ENCODE measurements at regions not wholly inside any gene's neighbourhood (a gene's known extent, or its start where the extent isn't known, plus 50 kb on each side); places are given as distances from the start of the nearest gene placed in this dataset.
"Not testable (repeated sequence)": the region's sequence is repeated elsewhere in the genome, so short reads cannot be mapped to it uniquely, and the experiment has no call there.

DNA sequence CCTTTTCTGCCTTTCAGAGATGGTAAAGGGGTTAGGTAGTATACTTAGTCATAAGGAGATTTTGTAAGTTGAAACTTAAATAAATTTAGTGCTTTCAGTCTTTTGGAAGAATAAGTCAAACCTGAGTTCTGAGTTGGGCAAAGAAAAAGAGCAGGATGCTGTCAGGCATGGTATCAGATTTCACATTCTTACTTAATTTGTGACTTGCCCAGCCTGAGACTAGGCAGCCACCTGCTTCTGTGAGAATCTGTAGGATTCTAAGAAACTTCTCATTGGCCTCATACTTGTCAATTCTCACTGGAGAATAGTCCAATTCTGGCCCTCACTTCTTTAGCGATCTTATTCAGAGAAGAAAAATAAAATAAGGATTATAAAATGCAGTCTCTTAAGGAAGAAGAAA is 577.5 kb downstream of the DIPK2A start:
- DNase-seq, result no peak

DNA sequence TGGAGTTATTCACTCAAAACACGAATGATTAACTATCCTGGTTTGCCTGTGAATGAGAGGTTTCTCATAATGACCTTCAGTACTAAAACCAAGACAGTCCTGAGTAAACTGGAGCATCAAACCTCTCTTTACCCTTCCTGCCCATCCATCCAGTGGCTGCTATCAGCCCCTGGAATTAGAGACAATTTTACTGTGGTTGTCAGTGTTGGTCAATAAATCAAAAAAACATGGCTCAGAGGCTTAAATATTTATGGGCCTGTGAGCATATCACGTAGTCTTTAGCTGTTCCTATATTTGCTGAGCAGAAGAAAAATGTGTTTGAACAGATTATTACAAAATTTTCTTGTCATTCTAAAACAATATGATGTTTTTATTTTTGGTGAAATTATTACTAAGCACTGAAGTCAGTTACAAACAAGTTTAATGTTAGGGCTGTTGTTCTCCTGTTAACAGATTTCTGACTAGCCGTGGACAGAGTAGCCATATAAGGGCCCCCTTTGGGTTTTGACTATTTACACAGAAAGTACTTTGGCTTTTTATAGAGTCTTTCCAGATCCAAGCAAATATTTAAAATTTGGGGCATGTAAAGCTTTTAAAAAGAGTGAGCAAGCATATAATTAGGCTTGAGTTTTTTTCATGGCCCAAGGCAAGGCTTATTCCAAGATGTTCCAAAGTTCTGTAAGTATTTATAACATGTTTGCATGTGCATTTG is 580.9 kb downstream of the DIPK2A start:
- no peak for DNase-seq

DNA sequence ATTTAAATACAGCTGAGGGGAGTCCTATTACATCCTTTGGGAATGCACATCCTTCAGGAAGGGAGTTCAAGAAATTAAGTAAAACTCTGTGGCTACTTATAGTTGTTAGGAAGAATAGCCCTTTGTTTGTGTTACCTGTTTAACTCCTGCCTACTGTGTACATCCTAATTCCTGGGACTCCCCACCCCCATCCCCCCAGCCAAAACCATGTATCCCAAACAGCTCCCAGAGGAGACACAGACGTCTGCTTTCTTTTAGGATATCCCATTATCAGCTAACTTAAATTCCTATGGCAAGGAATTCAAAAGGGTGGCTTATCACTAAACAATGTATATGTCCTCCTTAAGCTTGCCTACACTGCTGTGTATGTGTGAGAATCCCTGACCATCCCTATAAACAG is 581.7 kb downstream of the DIPK2A start:
- no peak for DNase-seq

DNA sequence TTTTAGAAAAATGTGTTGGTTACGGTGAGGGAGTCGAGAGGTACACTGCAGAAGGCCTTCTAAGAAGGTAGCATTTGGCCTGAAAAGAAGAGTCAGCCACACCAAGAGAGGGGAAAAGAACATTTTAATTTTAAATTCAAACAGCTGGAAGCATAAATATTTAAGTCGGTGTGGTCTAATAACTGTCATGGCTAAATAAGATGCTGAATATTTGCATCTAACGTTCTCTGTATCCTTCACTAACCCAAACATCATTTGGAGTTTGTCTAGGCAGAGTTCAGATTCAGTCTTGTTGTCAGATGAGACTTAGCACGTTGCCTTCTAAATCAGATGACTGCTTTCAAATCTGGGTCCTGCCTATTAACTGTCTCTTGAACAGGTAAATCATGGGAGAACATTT is 583.3 kb downstream of the DIPK2A start:
- DNase-seq, result no peak

DNA sequence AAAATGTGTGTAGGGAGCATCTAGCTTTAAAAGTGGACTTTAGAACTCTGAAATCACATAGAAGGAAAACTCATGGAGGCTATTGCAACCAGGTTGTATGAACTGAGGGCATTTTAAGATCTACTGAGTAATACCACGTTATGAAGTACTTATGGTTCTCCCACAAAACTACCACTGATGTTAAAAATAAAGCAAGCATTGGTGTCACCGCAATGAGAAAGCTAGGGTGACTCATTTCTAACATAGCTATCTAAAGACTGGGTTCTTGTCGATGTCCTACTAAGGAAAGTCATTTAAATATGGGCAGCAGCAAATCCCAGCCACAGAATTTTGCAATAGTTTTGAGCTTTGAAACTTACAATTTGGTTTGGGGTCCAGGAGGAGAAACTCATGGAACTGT is 584.8 kb downstream of the DIPK2A start:
- no peak for DNase-seq

- no peak for DNase-seq
These were observed 585.9 kb downstream of the DIPK2A start for GRCh38 chr3:144557515-144557914.

DNA sequence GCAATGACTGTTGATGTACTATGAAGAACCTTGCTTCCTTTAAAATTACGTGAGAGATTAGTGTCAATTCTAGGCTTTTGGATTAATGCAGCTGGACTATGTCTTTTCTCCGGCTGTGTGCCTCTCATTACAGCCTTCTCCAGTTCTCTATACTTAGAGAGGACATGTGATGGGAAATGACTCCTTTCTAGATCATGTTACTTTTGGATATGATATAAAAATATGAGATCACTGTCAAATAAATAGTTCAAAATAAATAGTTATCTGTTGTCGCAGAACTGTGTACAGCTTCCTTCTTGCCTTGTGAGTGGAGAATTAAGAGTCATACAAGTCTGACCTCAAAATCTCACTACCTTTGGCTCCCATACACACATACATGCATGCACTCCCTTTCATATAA is 592.4 kb downstream of the DIPK2A start:
- DNase-seq, result no peak

- no peak for DNase-seq
These were observed 594.7 kb downstream of the DIPK2A start for GRCh38 chr3:144566320-144566719.

DNA sequence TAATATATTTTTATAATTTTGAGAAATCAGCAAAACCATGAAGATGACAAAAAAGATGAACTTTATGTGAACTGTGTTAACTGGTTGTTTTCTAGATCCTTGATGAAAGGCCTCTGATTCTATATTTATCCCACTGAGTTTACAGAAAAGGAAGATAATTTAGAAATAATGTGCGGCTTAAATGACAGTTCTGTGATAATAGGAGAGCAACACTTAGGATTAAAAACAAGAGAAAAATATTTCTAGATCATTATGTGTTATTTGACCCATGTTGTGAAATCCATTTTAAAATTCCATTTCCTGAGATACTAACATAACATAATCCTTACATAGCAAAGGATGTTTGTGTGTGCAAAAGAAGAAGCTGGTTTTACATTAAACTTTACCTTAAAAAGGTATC is 598.0 kb downstream of the DIPK2A start:
- DNase-seq, result no peak

DNA sequence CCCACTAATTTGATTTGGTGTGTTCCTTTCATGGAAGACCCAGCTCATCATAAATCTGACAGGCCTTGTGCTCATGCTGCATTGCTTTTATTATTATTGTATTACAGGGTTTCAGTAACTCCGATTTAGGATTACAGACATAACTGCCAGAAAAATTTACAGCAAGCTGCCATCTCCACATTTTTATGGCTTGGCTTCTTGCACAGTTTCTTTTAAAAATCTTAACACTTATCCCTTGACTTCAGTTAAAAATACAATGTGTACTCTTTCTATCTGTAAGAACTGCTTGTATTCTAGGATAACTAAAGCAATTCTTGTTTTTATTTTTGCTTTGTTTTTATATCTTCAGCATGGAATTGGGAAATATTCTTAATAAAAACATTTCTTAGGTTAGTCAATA is 612.2 kb downstream of the DIPK2A start:
- DNase-seq, result no peak

DNA sequence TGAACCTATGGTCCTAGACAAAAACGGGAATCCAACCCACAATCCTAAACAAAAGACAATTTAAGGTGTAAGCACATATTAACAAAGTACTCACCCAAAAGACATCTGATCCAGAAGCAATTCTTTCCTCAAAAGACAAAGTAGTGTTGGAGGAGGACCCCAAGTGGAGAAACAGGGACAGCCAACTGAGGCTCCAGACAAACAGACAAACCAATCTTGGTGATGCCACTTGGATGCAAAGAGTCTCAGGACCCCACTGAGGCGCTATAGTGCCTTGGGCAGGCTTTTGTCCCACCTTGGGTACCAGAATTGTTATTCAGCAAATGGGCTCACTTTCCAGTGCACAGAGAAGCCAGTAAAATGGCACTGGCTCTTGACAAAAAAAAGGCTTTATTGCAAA is 613.8 kb downstream of the DIPK2A start:
- DNase-seq, result no peak

DNA sequence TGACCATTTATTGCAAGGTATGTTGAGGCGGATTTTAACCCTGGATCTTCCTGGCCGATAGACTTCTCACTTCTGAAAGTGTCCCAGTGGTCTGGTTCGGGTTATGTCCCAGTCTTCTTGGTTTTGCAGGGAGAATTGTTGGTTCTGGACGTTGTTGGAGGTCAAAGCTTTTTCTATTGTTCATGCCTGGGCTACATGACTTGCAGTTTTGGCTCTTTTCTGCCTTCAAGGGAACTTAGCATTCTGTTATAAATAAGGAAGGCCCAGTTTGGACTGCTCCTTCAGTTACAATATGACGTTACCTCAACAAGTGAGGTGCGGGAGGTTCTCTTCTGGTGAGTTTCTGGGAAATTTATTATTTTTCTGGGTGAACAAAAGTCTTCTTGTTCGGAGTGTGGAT is 614.3 kb downstream of the DIPK2A start:
- DNase-seq, result no peak

DNA sequence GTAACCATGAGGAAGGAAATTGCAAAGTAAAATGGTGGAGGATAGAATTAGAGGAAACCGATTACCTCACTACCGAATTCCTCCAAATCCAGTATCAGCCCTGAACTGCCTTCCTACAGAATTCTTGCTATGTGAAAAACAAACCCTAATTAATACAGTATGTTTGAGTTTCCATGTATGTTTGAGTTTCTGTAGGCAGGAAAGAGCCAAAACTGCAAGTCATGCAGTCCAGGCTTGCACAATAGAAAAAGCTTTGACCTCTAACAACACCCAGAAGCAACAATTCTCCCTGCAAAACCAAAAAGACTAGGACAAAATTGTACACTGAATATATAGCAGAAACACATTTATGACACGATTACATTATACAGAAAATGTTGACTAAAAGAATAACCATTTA is 614.8 kb downstream of the DIPK2A start:
- no peak for DNase-seq

DNA sequence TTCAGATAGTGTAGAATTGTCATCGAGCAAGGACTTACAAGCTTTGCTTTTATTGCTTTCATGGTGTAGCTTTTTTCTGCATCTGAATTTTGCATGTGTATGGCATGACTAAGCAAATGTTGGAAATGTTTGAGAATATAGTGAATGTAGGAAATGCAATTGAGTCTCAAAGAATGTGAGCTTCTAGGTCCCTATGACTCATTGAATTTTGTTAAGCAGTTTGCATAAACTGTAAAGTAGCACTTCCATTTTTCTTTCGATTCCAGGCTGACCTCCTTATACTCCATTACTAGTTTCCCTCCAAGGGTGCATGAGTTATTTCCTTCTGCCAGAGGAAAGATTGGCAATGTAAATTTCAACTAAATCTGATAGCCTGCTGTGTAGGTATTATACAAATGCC is 619.2 kb downstream of the DIPK2A start:
- no peak for DNase-seq

DNA sequence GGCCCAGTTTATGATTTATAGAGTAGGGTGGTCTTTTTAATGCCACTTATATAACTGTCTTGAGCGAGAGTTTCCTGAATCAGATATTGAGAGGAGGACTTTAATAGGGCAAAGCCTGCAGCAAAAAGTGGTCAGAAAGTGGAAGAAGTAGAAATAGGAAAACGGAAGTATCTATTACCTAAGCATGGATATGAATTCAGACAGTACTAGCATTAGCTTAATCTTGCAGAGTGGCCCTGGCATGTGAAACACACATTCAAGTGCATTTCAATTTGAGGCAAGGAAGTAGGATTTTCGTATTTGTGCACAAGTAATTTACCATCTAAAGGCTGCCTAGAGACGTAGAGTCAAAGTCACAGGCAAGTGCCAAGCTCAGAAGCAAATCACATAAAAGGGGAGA is 622.3 kb downstream of the DIPK2A start:
- no peak for DNase-seq

GRCh38 chr3:144620236-144620635 is 648.6 kb downstream of the DIPK2A start:
- DNase-seq, result not testable (repeated sequence)

GRCh38 chr3:144622845-144623244 is 651.2 kb downstream of the DIPK2A start:
- no peak for DNase-seq

- no peak for DNase-seq
These were observed 653.0 kb downstream of the DIPK2A start for GRCh38 chr3:144624656-144625055.

DNA sequence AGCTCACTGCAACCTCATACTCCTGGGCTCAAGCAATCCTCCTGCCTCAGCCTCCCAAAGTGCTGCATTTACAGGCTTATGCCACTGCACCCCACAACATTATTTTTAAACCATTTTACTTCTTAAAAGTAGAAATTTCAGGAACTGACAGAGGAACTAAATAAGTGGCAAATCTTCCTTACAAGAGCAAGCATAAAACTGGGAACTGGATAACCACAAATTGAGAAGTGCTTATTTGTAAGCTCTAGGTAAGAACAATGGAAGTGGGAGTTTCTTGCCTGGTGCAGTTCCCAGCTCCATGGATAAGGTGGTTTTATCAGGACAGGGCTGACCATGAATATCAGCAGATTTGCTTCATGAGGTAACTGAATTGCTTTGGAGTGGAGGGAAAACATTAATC is 655.2 kb downstream of the DIPK2A start:
- no peak for DNase-seq

- no peak for DNase-seq
These were observed 657.8 kb downstream of the DIPK2A start for GRCh38 chr3:144629381-144629780.

DNA sequence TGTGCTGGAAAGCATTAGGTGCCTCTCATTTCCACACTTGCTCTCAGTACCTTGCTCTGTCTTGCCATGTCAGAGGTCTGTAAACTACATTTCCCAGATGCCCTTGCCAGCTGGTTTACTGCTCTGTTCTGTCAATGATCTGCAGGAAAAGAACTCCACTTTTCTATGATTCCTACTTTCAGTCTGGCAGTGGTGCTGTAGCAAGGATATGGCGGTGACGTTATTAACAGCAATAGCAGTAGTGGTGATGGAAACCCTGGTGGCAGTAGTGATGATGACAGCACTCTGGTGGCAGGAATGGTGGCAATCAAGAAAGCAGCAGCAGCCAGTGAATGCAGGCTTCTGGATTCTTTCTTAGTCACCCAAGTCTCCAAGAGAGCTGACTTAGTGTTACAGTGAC is 665.2 kb downstream of the DIPK2A start:
- DNase-seq, result no peak

- no peak for DNase-seq
These were observed 666.4 kb downstream of the DIPK2A start for GRCh38 chr3:144638009-144638408.

GRCh38 chr3:144643771-144644198 is 672.2 kb downstream of the DIPK2A start:
- no peak for DNase-seq

DNA sequence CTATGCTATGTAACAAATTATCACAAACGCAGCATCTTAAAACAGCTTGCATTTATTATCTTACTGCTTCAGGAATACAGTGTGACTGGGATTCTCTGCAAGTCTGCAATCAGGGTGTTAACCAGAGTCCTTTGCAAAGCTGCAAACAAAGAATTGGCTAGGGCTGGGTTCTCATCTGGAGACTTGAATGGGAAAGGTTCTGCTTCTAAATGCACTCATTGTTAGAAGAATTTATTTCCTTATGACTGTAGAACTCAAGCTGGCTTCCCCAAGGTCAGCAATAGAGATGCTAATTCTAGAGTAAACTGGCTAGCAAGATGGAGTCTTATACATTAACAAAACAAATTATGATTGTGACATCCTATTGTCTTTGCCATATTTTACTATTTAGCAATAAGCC is 673.7 kb downstream of the DIPK2A start:
- DNase-seq, result no peak

DNA sequence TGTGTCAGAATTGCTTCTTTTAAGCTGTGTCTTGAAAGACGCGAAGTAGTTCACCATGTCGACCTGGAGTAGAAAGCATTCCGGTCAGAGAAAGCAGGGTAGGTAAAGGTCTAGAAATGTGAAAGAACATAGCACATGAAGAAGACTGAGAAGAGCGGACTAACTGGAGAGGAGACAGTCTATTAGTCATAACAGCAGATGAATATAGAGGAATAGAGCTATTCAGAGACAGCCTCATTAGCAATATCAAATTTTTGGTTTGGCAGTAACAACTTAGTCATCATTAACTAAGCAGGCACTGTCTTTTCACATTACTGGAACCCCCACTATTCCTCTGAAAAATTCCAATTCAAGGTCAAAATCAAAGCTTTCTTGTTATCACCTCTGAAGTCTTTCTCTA is 678.8 kb downstream of the DIPK2A start:
- DNase-seq, result no peak

GRCh38 chr3:144652573-144652972 is 681.0 kb downstream of the DIPK2A start:
- DNase-seq, result no peak
